ENCODE measurements at regions not wholly inside any gene's neighbourhood (a gene's known extent, or its start where the extent isn't known, plus 50 kb on each side); places are given as distances from the start of the nearest gene placed in this dataset.

DNA sequence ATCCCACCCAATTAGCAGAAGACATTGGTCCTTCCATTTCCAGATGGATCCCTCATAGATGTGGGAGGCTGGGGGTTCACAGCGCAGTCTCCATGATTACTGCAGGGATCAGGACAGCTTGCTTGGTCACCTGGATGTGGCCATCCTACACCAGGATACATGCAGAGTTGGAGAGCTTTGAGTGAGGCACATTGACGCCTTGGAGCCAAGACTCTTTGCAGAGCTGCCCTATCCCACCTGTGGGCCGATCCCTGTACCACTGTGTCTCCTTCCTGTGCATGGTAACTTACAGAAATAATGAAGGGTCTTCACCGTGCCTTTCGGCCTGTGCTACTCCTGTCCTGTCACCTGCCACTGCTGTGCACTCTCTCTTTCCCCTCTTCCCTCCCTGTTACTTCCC is 444.8 kb downstream of the GLRX3 start:
- intact Hi-C loops (cut with DNase I; ENCODE audit: low total_unique reads), result no loop called here
- Histone ChIP-seq H3K4me1 (no peaks in the 10 kb centered on the region), H3K9me3 (no peaks in the 10 kb centered on the region), H3K27ac (no peak overlapping the region), H3K4me3 (no peak overlapping the region), H3K27me3 (no peaks in the 10 kb centered on the region), H3K36me3 (no peaks in the 10 kb centered on the region)
- DNase-seq, result no peak
- TF ChIP-seq, protein P1, sequence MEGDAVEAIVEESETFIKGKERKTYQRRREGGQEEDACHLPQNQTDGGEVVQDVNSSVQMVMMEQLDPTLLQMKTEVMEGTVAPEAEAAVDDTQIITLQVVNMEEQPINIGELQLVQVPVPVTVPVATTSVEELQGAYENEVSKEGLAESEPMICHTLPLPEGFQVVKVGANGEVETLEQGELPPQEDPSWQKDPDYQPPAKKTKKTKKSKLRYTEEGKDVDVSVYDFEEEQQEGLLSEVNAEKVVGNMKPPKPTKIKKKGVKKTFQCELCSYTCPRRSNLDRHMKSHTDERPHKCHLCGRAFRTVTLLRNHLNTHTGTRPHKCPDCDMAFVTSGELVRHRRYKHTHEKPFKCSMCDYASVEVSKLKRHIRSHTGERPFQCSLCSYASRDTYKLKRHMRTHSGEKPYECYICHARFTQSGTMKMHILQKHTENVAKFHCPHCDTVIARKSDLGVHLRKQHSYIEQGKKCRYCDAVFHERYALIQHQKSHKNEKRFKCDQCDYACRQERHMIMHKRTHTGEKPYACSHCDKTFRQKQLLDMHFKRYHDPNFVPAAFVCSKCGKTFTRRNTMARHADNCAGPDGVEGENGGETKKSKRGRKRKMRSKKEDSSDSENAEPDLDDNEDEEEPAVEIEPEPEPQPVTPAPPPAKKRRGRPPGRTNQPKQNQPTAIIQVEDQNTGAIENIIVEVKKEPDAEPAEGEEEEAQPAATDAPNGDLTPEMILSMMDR (IDR thresholded peaks at IDR 0.05), result no peak
- no peak for TF ChIP-seq POLR2A (IDR thresholded peaks at IDR 0.05)

DNA sequence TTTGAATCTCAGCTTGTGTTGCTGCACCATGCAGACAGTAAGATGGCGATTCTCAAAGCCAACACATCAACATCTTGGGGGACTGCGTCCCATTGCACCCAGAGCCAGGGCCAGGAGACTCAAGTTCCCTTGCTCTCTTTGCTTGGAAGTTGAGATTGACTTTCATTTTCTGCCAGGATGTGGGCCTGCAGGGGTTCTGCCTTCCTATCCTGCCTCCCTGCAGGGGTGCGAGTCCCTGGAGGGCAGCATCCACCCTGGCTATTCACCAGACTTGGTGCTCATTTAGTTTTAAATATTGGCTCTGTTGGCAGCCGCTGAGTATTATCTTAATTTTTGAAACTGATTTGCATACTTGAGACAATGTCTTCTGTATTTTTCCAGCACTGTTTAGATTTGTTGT is 451.5 kb downstream of the GLRX3 start:
- no peaks in the 10 kb centered on the region for H3K4me1 ChIP-seq
- H3K27me3 ChIP-seq, result no peaks in the 10 kb centered on the region
- no peak overlapping the region for H3K27ac ChIP-seq
- H3K9me3 ChIP-seq, result no peaks in the 10 kb centered on the region
- intact Hi-C loops (cut with DNase I; ENCODE audit: low total_unique reads), result no loop called here
- TF ChIP-seq, protein P1 (IDR thresholded peaks at IDR 0.05), result no peak
- no peaks in the 10 kb centered on the region for H3K36me3 ChIP-seq
- DNase-seq, result no peak
- H3K4me3 ChIP-seq, result no peak overlapping the region

DNA sequence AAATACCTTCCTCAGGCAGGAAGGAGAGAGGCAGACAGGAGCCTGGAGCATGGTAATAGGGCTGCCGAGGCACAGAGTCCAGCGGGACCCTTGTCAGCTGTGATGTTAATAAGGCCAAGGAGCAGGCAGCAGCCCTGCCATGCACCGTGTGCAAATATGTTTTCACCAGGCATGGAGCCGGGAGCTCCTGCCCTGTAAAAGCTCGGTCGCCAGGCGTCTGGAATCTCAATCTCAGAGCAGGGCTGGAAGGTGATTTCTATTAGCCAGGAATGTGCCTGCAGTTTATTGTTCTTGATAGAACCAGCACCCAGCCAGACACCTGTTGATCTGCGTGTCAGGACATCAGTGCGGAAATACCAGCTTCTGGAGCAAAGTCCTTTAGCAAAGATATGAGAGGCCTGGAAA is 469.8 kb downstream of the GLRX3 start:
- intact Hi-C loops (cut with DNase I; ENCODE audit: low total_unique reads), result no loop called here
- TF ChIP-seq, protein P1 (IDR thresholded peaks at IDR 0.05), result no peak
- no peak for TF ChIP-seq POLR2A (IDR thresholded peaks at IDR 0.05)
- no peak for DNase-seq
- Histone ChIP-seq H3K36me3 (no peaks in the 10 kb centered on the region), H3K9me3 (no peaks in the 10 kb centered on the region), H3K4me3 (no peak overlapping the region), H3K27me3 (no peaks in the 10 kb centered on the region), H3K27ac (no peak overlapping the region), H3K4me1 (no peaks in the 10 kb centered on the region)

DNA sequence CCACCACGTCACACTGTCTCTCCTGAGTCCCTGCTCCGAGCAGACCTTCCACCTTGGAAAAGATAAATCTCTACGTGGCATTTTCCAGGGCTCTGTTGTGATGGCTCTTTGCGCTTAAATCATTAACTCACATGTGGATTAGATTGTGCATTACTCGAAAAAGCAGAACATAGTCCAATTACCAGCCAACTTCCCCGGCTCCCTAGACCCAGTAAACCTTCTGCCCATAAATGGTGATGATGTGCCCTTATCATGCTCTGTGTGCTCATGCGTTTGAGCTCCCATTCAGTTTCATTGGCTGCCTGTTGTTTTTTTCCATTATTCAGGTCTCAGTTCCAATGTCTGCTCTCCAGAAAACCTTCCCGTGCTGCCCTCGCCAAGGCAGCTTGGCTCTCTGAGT is 471.2 kb downstream of the GLRX3 start:
- Histone ChIP-seq H3K27me3 (no peaks in the 10 kb centered on the region), H3K9me3 (no peaks in the 10 kb centered on the region), H3K36me3 (no peaks in the 10 kb centered on the region), H3K4me1 (no peaks in the 10 kb centered on the region), H3K27ac (no peak overlapping the region), H3K4me3 (no peak overlapping the region)
- TF ChIP-seq, protein P1 (IDR thresholded peaks at IDR 0.05), result no peak
- TF ChIP-seq POLR2A (IDR thresholded peaks at IDR 0.05), result no peak
- DNase-seq, result no peak
- intact Hi-C loops (cut with DNase I; ENCODE audit: low total_unique reads), result no loop called here

DNA sequence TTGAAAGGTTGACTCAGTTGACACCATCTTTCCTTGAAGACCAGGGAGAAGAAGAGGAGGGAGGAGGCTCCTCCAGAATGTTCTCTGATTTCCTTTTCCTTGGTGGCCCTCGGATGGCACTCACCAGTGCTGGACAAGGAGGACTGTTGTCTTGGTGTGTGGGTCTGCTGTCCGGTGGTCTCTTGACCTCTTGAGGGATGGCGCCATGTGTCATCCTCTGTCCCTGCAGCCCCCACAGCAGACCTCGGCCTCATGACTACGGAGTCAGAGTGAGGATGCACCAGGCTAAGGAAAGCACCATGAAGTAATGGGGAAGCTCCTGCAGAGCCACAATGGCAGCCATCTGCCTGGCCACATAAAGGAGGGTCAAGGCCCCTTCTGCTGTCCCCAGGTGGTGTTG is 475.0 kb downstream of the GLRX3 start:
- Histone ChIP-seq H3K27ac (no peak overlapping the region), H3K4me1 (no peaks in the 10 kb centered on the region), H3K36me3 (no peaks in the 10 kb centered on the region), H3K4me3 (no peak overlapping the region), H3K9me3 (no peaks in the 10 kb centered on the region), H3K27me3 (no peaks in the 10 kb centered on the region)
- TF ChIP-seq POLR2A (IDR thresholded peaks at IDR 0.05), result no peak
- TF ChIP-seq, protein P1 (IDR thresholded peaks at IDR 0.05), result no peak
- DNase-seq, result no peak
- intact Hi-C loops (cut with DNase I; ENCODE audit: low total_unique reads), result no loop called here
